SU-DHL-6 (cell line): ENCODE measurements at regions not wholly inside any gene's neighbourhood (a gene's known extent, or its start where the extent isn't known, plus 50 kb on each side); places are given as distances from the start of the nearest gene placed in this dataset.

ENCODE experiments used
- H2AFZ ChIP-seq: fragments of 200-600 bp; sonication (generic); 2 replicates; pipeline ENCODE4 v1.6.1; 2014; ENCODE audit warnings: low read depth, mild to moderate bottlenecking, moderate library complexity, mixed read lengths, antibody characterized with exemption, low read length; ENCODE audit not compliant: severe bottlenecking
- H3F3A ChIP-seq: fragments of 200-600 bp; shearing (Covaris generic); 2 replicates; pipeline ENCODE4 v1.6.0; 2016; ENCODE audit warnings: antibody characterized with exemption, mild to moderate bottlenecking; ENCODE audit not compliant: insufficient read depth
- H3K27ac ChIP-seq: fragments of 200-600 bp; sonication (generic); 2 replicates; pipeline ENCODE4 v1.5.1; 2016; ENCODE audit warnings: low read depth, mild to moderate bottlenecking, low read length, moderate library complexity, mixed read lengths
- H3K27me3 ChIP-seq: fragments of 200-600 bp; sonication (generic), shearing (Covaris generic); 2 replicates; pipeline ENCODE4 v1.6.0; 2014; ENCODE audit warnings: mild to moderate bottlenecking, low read length
- H3K36me3 ChIP-seq: fragments of 200-600 bp; sonication (generic); 2 replicates; pipeline ENCODE4 v1.6.1; 2014; ENCODE audit warnings: mild to moderate bottlenecking, low read length, mixed read lengths
- H3K4me2 ChIP-seq: fragments of 300-600, 200-600 bp; shearing (Covaris generic), sonication (generic); 2 replicates; pipeline ENCODE4 v1.6.0; 2014; ENCODE audit warnings: low read length, low read depth, mild to moderate bottlenecking; ENCODE audit not compliant: poor library complexity, severe bottlenecking
- H3K4me3 ChIP-seq: fragments of 200-600 bp; sonication (generic); 2 replicates; pipeline ENCODE4 v1.5.1; 2014; ENCODE audit warnings: antibody characterized with exemption, low read length, mild to moderate bottlenecking, mixed read lengths; ENCODE audit not compliant: insufficient read depth, poor library complexity, severe bottlenecking
- H3K79me2 ChIP-seq: fragments of 200-600 bp; sonication (generic); 2 replicates; pipeline ENCODE4 v1.6.1; 2014; ENCODE audit warnings: mild to moderate bottlenecking, low read length, moderate library complexity; ENCODE audit not compliant: insufficient read depth
- H3K9ac ChIP-seq: fragments of 200-600 bp; sonication (generic); 2 replicates; pipeline ENCODE4 v1.7.0; 2014; ENCODE audit warnings: mild to moderate bottlenecking, low read length
- H3K9me2 ChIP-seq: fragments of 200-600 bp; sonication (generic); replicated peaks from 2 replicates; pipeline ENCODE4 v1.6.1; 2014; ENCODE audit warnings: low read length; ENCODE audit not compliant: insufficient read depth
- H3K9me3 ChIP-seq: fragments of 200-600 bp; sonication (generic); 2 replicates; pipeline ENCODE4 v1.6.1; 2014; ENCODE audit warnings: low read length, mixed read lengths; ENCODE audit not compliant: insufficient read depth
- H4K20me1 ChIP-seq: fragments of 200-600 bp; sonication (generic); 2 replicates; pipeline ENCODE4 v1.6.1; 2014; ENCODE audit warnings: low read depth, mild to moderate bottlenecking, antibody characterized with exemption, low read length, moderate library complexity, mixed read lengths
- EZH2phosphoT487 ChIP-seq: fragments of 200-600 bp; sonication (generic), shearing (Covaris generic); conservative IDR thresholded peaks from 2 replicates; pipeline ENCODE4 v1.6.1; 2018; ENCODE audit warnings: mild to moderate bottlenecking, antibody characterized with exemption, low read length, moderate library complexity, mixed read lengths
- TF ChIP-seq, protein P1 (sequence below): fragments of 200-600 bp; sonication (generic); IDR thresholded peaks from one replicate; pipeline ENCODE4 v1.5.1; 2017; ENCODE audit warnings: antibody characterized with exemption, mild to moderate bottlenecking, low read length, moderate library complexity; ENCODE audit not compliant: insufficient read depth, poor library complexity, severe bottlenecking

DNA sequence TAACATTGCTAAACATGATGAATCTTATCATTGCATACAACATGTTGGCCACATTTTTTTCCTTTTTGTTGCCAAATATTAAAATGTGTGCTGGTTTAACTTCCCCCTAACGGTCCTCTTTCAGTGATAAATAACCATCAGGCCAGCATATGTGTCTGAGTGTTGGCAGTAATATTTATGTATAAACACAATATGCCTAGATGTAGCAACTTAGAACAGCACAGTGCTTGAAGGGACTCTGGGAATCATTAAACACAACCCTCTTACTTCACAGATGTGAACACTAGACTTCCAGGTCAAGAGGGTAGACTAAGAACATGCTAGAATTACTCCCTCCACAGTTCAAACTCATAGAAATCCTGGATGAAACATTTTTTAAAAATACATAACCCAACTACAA, 581.8 kb downstream of the PLPP3 start:
- 0 out of 2 replicates have a peak, but pooled peaks cover 3% of the 10 kb centered on the region for H3K9me2 ChIP-seq
- TF ChIP-seq, protein P1, sequence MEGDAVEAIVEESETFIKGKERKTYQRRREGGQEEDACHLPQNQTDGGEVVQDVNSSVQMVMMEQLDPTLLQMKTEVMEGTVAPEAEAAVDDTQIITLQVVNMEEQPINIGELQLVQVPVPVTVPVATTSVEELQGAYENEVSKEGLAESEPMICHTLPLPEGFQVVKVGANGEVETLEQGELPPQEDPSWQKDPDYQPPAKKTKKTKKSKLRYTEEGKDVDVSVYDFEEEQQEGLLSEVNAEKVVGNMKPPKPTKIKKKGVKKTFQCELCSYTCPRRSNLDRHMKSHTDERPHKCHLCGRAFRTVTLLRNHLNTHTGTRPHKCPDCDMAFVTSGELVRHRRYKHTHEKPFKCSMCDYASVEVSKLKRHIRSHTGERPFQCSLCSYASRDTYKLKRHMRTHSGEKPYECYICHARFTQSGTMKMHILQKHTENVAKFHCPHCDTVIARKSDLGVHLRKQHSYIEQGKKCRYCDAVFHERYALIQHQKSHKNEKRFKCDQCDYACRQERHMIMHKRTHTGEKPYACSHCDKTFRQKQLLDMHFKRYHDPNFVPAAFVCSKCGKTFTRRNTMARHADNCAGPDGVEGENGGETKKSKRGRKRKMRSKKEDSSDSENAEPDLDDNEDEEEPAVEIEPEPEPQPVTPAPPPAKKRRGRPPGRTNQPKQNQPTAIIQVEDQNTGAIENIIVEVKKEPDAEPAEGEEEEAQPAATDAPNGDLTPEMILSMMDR = no peak
- no peak overlapping the region for H3K9ac ChIP-seq

DNA sequence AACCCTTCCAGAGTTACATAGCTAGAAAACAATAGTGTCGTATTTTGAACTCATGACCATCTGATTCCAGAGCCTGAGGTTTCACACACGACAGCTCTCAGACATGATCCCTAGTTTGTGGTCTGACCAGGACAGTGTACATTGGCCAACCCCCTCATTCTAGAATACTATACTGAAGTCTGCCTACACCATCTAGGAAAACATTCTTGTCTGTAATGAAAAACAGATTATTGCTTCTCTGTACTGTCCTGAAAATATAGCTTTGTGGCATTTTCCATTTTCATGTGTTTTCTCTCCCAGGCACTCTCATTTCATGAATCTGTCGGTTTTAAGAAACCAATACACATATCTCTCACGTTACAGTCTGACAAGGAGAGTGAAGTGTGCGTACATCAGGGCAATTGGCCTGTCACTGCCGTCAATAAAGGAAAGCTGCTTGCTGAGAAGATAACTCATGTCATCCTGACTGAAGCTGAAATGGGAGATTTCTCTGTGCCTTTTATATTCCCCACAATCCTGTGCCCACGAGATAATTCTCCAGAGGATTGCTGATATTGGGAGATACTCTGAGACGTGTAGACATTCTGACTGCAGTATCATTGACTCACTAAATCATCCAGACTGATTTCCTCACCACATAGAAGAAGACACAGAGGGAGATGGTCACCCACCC, 585.6 kb downstream of the PLPP3 start:
- H3K9me2 ChIP-seq = 0 out of 2 replicates have a peak, but pooled peaks cover 3% of the 10 kb centered on the region
- H3K4me3 ChIP-seq = no peak overlapping the region
- no peaks in the 10 kb centered on the region for H3F3A ChIP-seq
- H3K4me2 ChIP-seq = no peak overlapping the region
- H3K27ac ChIP-seq = no peak overlapping the region
- no peaks in the 10 kb centered on the region for H3K27me3 ChIP-seq
- H3K79me2 ChIP-seq = no peaks in the 10 kb centered on the region
- no peak overlapping the region for H3K9ac ChIP-seq
- H3K36me3 ChIP-seq = no peaks in the 10 kb centered on the region
- TF ChIP-seq, protein P1 = no peak
- no peak for TF ChIP-seq EZH2phosphoT487
- H4K20me1 ChIP-seq = no peaks in the 10 kb centered on the region
- no peak overlapping the region for H2AFZ ChIP-seq
- H3K9me3 ChIP-seq = no peaks in the 10 kb centered on the region

More for the DNA sequence above, 581.8 kb downstream of the PLPP3 start:
- Histone ChIP-seq H3K4me2 (no peak overlapping the region), H3K27me3 (no peaks in the 10 kb centered on the region), H2AFZ (no peak overlapping the region), H4K20me1 (no peaks in the 10 kb centered on the region), H3F3A (no peaks in the 10 kb centered on the region), H3K36me3 (no peaks in the 10 kb centered on the region), H3K79me2 (no peaks in the 10 kb centered on the region), H3K4me3 (no peak overlapping the region), H3K9me3 (no peaks in the 10 kb centered on the region), H3K27ac (no peak overlapping the region)

DNA sequence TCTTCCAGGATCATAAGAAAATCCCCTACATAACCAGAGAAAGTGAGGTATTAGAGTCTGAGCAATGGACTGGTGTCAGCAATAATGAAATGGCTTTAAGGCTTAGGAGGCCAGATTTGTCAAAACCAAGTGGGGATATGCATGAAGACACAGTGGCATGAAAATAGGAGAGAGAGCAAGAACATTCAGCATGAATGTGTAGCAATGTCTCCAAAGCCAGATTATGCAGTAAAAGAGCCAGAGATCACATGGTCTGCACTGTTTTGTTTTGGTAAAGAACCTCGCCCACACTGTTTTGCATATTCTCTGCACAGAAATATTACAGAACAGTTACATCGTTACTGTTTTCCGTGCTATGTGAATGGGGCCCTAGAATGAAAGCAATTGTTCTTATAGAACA, 589.4 kb downstream of the PLPP3 start:
- H3K27ac ChIP-seq = no peak overlapping the region
- no peak for TF ChIP-seq EZH2phosphoT487
- TF ChIP-seq, protein P1 = no peak
- H3F3A ChIP-seq = no peaks in the 10 kb centered on the region

More for the DNA sequence above, 589.4 kb downstream of the PLPP3 start:
- H3K79me2 ChIP-seq = no peaks in the 10 kb centered on the region
- H3K4me3 ChIP-seq = no peak overlapping the region
- H3K4me2 ChIP-seq = no peak overlapping the region
- no peak overlapping the region for H2AFZ ChIP-seq
- no peaks in the 10 kb centered on the region; the same call in 1 of the 2 replicates for H3K9me2 ChIP-seq
- H4K20me1 ChIP-seq = no peaks in the 10 kb centered on the region
- no peak overlapping the region for H3K9ac ChIP-seq
- no peaks in the 10 kb centered on the region for H3K9me3 ChIP-seq
- H3K27me3 ChIP-seq = no peaks in the 10 kb centered on the region
- H3K36me3 ChIP-seq = no peaks in the 10 kb centered on the region
